ENCODE measurements at regions not wholly inside any gene's neighbourhood (a gene's known extent, or its start where the extent isn't known, plus 50 kb on each side); places are given as distances from the start of the nearest gene placed in this dataset.

DNA sequence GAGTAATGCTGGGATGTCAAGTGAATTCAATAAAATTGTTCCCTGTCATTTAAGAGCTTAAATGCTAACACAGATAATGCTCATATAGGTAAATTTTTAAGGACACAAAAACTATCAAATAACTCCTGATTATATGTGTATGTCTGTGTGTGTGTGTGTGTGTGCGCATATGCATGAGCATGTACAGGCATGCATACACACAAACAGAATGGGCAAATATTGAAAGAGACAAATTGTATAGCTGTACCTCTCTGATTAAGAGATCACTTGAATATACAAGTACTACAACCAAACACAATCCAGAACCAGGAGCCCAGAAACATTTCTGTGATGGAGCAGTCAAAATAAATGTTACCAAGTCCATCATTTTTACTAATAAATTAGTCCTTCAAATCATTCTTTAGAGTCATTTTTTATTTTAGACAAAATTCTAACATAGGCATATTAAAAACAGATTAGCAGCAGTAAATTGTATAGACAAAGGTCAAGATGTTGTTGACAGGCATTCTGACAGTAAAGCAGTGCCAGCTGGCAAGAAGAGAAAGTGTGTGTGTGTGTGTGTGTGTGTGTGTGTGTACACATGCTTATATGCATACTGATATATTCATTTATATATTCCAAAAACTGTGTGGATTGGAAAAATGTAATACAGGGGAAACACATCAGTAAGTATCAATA, 145.3 kb downstream of the CD47 start:
- no peak for DNase-seq (ENCODE audit: low spot score)
- TF ChIP-seq, protein P1, sequence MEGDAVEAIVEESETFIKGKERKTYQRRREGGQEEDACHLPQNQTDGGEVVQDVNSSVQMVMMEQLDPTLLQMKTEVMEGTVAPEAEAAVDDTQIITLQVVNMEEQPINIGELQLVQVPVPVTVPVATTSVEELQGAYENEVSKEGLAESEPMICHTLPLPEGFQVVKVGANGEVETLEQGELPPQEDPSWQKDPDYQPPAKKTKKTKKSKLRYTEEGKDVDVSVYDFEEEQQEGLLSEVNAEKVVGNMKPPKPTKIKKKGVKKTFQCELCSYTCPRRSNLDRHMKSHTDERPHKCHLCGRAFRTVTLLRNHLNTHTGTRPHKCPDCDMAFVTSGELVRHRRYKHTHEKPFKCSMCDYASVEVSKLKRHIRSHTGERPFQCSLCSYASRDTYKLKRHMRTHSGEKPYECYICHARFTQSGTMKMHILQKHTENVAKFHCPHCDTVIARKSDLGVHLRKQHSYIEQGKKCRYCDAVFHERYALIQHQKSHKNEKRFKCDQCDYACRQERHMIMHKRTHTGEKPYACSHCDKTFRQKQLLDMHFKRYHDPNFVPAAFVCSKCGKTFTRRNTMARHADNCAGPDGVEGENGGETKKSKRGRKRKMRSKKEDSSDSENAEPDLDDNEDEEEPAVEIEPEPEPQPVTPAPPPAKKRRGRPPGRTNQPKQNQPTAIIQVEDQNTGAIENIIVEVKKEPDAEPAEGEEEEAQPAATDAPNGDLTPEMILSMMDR (IDR thresholded peaks at IDR 0.05; ENCODE audit: extremely low read depth, insufficient read depth, missing control alignments): no peak
- in situ Hi-C loops (cut with MboI; ENCODE audit: low pct_unique_long_range_greater_than_20kb, low sequenced_read_pairs, unreplicated experiment): loop anchor here (25.0 kb wide), 1 partner anchor 467 kb away; no protein-coding TSS in a partner anchor

DNA sequence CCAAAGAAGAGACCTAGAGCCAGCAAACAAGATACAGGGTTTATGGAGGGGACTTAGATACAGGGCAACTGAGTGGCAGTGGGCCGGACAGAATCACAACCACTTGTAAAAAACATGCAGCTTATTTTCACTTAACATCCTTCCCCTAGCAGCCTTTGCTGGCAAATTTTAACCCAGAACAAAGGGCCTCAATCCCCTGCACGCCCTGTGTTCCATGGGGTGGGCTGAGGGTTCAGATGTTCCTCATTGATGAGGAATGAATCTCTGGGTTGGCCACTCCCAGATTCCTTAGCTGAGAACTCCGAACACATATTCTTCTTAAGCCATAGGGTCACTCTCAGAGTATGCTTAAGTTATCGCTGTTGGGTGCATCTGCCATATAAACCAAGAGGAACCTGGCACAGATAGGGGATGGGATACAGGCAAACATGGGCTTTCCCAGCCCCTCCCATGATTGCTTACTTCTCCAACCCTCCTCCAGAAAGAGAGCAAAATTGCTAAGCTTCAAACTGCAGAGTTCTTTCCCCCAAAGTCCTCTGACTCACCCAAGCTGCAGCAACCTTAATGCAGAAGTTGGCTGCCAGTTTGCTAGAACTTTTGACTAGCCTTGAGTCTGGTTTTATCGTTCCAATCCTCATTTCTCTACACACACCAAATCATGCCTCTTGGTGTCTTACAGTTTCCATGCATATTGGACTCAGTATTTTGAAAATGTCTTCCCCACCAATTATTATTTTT, 146.9 kb downstream of the CD47 start:
- TF ChIP-seq, protein P1 (IDR thresholded peaks at IDR 0.05; ENCODE audit: extremely low read depth, insufficient read depth, missing control alignments): no peak
- in situ Hi-C loops (cut with MboI; ENCODE audit: low pct_unique_long_range_greater_than_20kb, low sequenced_read_pairs, unreplicated experiment): loop anchor here (25.0 kb wide), 1 partner anchor 468 kb away; no protein-coding TSS in a partner anchor
- DNase-seq (ENCODE audit: low spot score): no peak

DNA sequence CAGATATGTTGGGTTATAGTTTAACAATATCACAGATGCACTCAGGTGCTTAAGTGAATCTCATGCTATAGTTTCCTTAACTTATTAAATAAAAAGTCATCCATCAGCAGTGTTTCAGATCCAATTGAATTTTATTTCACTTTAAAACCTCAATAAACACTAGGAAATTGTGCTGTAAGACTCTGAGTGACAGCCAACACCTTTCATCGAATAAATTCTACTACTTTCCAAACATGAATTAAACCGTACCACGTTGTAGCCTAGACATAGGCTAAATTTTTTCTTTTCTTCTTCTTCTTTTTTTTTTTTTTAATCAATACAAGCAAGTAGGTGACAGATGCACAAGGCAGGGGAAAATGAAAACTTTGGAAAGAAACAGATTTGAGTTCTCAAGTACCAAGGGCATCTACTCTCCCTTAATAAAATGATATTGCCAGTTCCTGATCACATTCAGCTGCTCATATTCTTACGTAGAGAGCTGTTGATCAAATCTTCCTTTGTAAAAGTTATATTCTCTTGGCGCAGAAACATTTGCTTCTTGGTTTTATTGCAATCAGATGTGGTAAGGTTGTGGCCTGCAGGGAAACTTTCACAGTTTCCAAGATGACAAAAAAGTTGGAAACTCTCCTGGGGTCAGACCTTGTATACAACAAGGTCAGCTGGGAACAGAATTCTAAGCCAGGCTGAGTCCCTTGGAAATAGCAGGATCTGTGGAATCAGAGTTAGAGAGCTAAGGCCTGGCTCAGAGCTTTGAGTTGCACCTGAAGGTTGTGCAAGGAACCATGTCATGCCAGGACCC, 147.7 kb downstream of the CD47 start:
- in situ Hi-C loops (cut with MboI; ENCODE audit: low pct_unique_long_range_greater_than_20kb, low sequenced_read_pairs, unreplicated experiment): loop anchor here (25.0 kb wide), 1 partner anchor 469 kb away; no protein-coding TSS in a partner anchor
- TF ChIP-seq, protein P1 (IDR thresholded peaks at IDR 0.05; ENCODE audit: extremely low read depth, insufficient read depth, missing control alignments): no peak

DNA sequence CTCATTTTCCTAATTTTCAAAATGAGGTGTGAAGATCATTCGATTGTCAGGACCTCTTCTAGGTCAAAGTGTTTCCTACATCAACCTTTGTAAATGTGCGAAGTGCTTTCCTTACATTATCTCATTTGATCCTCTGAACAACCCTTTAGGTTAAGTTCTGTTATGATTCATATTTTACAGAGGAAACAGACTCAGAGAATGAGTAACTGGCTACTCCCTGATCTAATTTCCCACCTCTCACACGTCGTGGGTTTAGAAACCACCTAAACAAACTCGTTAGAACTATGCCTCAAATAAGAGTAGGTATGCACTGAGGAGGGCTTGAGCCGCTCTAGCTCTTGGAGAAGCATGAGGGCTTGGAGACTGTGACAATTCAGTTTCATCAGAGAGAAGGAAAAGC, 148.6 kb downstream of the CD47 start:
- in situ Hi-C loops (cut with MboI; ENCODE audit: low pct_unique_long_range_greater_than_20kb, low sequenced_read_pairs, unreplicated experiment): loop anchor here (25.0 kb wide), 1 partner anchor 470 kb away; no protein-coding TSS in a partner anchor
- TF ChIP-seq, protein P1 (IDR thresholded peaks at IDR 0.05; ENCODE audit: extremely low read depth, insufficient read depth, missing control alignments): no peak
- DNase-seq (ENCODE audit: low spot score): no peak

More for the DNA sequence above, 147.7 kb downstream of the CD47 start:
- DNase-seq (ENCODE audit: low spot score): no peak

DNA sequence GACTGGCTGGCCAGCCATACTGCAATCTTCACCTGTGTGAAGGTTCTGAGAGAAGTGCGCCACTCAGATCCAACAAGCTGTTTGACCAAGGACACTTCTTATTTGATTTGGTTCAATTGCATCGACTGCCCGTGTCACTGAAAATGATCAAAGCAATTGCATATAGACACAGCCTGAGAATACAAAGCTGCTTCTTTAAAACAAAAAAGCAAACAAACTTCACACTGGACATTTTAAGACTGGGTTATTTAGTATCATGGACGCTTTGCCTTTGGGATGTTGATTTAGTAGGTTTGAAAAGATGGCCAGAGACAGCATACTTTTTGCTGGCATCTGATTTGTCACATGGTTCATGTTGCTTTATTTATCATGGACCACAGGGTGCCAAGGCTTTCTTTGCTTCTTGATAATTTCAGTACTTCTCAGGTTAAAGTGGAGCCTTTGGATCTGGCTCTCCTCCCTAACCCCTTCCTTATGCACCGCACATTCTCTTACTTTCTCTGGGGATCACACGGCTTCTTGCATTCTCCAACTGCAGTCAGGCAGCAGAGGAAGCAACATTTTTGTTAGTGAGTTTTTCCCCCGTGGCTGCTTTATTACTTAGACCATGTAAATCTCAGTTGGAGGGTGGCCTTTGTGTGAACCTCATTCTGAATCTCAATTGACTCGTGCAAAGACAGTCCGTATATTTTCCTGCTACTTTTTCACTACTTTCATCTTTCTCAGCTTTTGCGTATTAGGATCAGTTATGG, 151.0 kb downstream of the CD47 start:
- TF ChIP-seq, protein P1 (IDR thresholded peaks at IDR 0.05; ENCODE audit: extremely low read depth, insufficient read depth, missing control alignments): no peak
- no peak for DNase-seq (ENCODE audit: low spot score)
- in situ Hi-C loops (cut with MboI; ENCODE audit: low pct_unique_long_range_greater_than_20kb, low sequenced_read_pairs, unreplicated experiment): loop anchor here (25.0 kb wide), 1 partner anchor 472 kb away; no protein-coding TSS in a partner anchor
